Activated CD8-positive, alpha-beta T cell treated with anti-CD3 and anti-CD28 coated beads for 36 hours (primary cell): ENCODE measurements at regions not wholly inside any gene's neighbourhood (a gene's known extent, or its start where the extent isn't known, plus 50 kb on each side); places are given as distances from the start of the nearest gene placed in this dataset.

ENCODE experiments used
- ATAC-seq: fragments of 200-7000 bp; cut with Tn5 transposase; one replicate; pipeline ENCODE4 v1.10.0; 2021; ENCODE audit warnings: mild to moderate bottlenecking, moderate library complexity
- CTCF ChIA-PET: fragments of 350-600 bp; sonication (Branson Sonifier 250); formaldehyde crosslinking; loops from one replicate; lab custom pipeline; 2021; ENCODE audit warnings: antibody characterized with exemption; lab: Charles Lee
- POLR2A ChIA-PET: fragments of 350-600 bp; sonication (Branson Sonifier 250); formaldehyde crosslinking; loops from one replicate; lab custom pipeline; 2021; ENCODE audit warnings: antibody characterized with exemption; lab: Charles Lee
- DNase-seq: peaks from one replicate; pipeline ENCODE4 v3.0.0-alpha.2; 2020
- H3K27ac Mint-ChIP-seq: one replicate; pipeline ENCODE4 v1.8.0; 2021; ENCODE audit warnings: mild to moderate bottlenecking, mixed read lengths
- H3K27me3 Mint-ChIP-seq: one replicate; pipeline ENCODE4 v1.8.0; 2021; ENCODE audit warnings: mixed read lengths
- H3K36me3 Mint-ChIP-seq: one replicate; pipeline ENCODE4 v1.8.0; 2021; ENCODE audit warnings: low read depth, mixed read lengths
- H3K4me1 Mint-ChIP-seq: one replicate; pipeline ENCODE4 v1.8.0; 2021; ENCODE audit warnings: low read depth, mixed read lengths
- H3K4me3 Mint-ChIP-seq: one replicate; pipeline ENCODE4 v1.8.0; 2021; ENCODE audit warnings: mild to moderate bottlenecking, moderate library complexity, mixed read lengths
- H3K9me3 Mint-ChIP-seq: one replicate; pipeline ENCODE4 v1.8.0; 2021; ENCODE audit warnings: mixed read lengths
- intact Hi-C: fragments of 100-400 bp; cut with micrococcal nuclease; formaldehyde crosslinking; loops from one replicate; pipeline ENCODE4 v1.10.0; 2022
- TF ChIP-seq, protein P1 (sequence below): fragments of 200-600 bp; IDR thresholded peaks from one replicate; pipeline ENCODE4 v1.8.0; 2022; ENCODE audit warnings: antibody characterized with exemption, mild to moderate bottlenecking

DNA sequence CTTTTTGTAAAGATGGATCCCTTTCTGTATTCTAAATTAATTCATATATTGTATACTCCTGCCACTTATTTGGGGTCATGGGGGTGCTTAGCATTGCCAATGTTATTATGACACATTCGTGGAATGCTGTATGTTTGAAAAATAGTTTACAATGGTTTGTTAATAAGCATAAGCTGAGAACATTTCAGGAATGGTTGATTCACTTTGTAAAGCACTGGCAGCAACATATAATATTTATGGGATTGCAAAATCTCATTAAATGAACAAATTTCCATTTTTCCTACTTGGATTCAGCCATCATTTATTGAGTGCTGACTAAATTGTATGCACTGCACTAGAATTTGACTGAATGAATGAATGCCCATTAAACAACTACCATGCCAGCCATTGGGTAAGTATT is 215.2 kb upstream of the KLF4 start:
- intact Hi-C loops, result no loop called here
- no peaks in the 10 kb centered on the region for H3K36me3 Mint-ChIP-seq
- ChIA-PET POLR2A (no interaction called here), CTCF (no interaction called here)
- ATAC-seq (no peak), DNase-seq (no peak)
- peaks cover 4% of the 10 kb centered on the region for H3K27me3 Mint-ChIP-seq
- H3K9me3 Mint-ChIP-seq, result no peaks in the 10 kb centered on the region
- no peak overlapping the region for H3K27ac Mint-ChIP-seq
- no peak overlapping the region for H3K4me3 Mint-ChIP-seq
- no peaks in the 10 kb centered on the region for H3K4me1 Mint-ChIP-seq
- TF ChIP-seq, protein P1, sequence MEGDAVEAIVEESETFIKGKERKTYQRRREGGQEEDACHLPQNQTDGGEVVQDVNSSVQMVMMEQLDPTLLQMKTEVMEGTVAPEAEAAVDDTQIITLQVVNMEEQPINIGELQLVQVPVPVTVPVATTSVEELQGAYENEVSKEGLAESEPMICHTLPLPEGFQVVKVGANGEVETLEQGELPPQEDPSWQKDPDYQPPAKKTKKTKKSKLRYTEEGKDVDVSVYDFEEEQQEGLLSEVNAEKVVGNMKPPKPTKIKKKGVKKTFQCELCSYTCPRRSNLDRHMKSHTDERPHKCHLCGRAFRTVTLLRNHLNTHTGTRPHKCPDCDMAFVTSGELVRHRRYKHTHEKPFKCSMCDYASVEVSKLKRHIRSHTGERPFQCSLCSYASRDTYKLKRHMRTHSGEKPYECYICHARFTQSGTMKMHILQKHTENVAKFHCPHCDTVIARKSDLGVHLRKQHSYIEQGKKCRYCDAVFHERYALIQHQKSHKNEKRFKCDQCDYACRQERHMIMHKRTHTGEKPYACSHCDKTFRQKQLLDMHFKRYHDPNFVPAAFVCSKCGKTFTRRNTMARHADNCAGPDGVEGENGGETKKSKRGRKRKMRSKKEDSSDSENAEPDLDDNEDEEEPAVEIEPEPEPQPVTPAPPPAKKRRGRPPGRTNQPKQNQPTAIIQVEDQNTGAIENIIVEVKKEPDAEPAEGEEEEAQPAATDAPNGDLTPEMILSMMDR, result no peak

DNA sequence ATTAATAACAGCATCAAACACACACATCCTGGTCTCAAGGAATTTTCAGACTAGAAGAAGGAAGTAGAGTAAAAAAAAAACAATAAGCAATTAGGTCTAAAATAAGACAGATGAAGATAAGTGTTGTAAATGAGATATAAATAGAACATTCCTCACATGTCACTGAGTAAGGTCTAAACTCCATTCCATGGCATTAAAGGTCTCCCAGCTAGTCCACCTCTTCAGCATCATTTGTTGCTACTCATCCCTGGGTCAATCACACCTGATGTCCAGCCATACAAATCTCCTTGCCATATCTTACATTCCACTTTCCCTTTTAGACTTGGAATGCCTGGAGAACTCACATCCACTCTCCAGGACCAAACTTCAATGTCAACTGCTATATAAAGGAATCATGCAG is 214.1 kb upstream of the KLF4 start:
- Mint-ChIP-seq H3K27ac (no peak overlapping the region), H3K4me3 (no peak overlapping the region), H3K36me3 (no peaks in the 10 kb centered on the region), H3K4me1 (no peaks in the 10 kb centered on the region), H3K9me3 (no peaks in the 10 kb centered on the region), H3K27me3 (peaks cover 4% of the 10 kb centered on the region)
- no peak for DNase-seq
- intact Hi-C loops, result no loop called here
- ChIA-PET CTCF (no interaction called here), POLR2A (no interaction called here)
- TF ChIP-seq, protein P1, result no peak
- ATAC-seq, result no peak

DNA sequence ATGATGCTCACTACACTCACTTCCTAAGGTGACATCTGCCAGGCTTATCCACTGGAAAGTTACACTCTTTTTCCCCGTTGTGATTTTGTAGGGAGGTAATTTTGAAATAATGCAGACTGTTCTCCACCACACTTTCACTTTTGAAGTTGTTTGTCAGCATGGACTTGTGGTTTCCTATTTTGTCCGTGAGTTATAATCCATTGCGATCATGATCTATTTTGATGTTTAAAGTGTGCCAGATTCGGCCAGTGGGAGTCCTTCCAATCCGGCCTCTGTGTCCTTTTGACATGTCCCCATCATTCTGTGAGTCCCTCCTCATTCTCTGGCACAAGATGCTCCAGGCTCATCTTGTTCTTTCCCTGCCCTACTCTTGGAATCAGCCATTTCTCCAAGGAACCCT is 211.3 kb upstream of the KLF4 start:
- TF ChIP-seq, protein P1, result no peak
- DNase-seq (no peak), ATAC-seq (no peak)
- Mint-ChIP-seq H3K27ac (no peak overlapping the region), H3K36me3 (no peaks in the 10 kb centered on the region), H3K4me3 (no peak overlapping the region), H3K27me3 (peaks cover 6% of the 10 kb centered on the region), H3K4me1 (no peaks in the 10 kb centered on the region), H3K9me3 (no peaks in the 10 kb centered on the region)
- ChIA-PET CTCF (no interaction called here), POLR2A (no interaction called here)
- intact Hi-C loops, result no loop called here

DNA sequence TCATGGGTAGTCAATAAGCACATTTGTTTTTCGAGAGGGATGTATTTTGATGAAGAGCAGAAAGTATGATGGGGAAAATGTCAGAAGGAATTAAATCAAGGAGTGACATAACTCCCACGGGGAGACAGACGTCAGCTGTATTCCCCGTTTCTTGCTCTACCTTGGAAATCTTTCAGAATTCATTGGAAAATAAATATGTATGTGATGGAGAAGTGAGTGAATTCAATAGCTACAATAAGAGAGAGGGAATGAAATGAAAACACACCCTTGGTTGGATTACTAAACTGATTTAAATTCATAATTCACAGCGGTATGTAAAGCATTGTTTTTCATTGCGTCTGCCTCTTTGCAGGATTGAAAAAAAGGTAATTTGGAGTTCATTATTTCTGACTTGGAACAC is 209.7 kb upstream of the KLF4 start:
- POLR2A ChIA-PET, result no interaction called here
- CTCF ChIA-PET, result no interaction called here

DNA sequence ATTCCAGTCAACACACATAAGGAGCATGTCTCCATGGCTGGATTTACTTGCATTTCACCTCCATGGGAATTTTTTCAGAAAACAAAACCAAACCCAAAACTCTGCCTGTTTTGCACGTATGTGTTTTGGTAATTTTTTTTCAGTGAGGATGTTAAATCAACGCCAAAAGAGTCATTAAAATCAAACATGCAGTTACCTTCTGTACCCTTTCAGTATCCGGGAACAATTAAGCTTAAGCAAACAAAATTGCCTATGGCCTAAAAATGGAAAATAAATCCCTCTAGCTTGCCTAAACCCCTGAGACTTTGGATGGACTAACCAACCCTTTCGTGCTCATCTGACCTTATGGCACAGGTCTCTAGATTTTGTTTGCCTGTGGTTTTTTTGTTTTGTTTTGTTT is 209.2 kb upstream of the KLF4 start:
- Mint-ChIP-seq H3K4me1 (no peaks in the 10 kb centered on the region), H3K27ac (no peak overlapping the region), H3K27me3 (peaks cover 6% of the 10 kb centered on the region), H3K36me3 (no peaks in the 10 kb centered on the region), H3K4me3 (no peak overlapping the region), H3K9me3 (no peaks in the 10 kb centered on the region)
- TF ChIP-seq, protein P1, result no peak
- no peak for ATAC-seq
- CTCF ChIA-PET, result no interaction called here
- POLR2A ChIA-PET, result interaction anchor here (0.6 kb wide), 1 partner anchor 908 kb away, joined by 3 read pairs; no protein-coding TSS in a partner anchor
- no peak for DNase-seq
- intact Hi-C loops, result no loop called here

More for the DNA sequence above, 209.7 kb upstream of the KLF4 start:
- Mint-ChIP-seq H3K4me1 (no peaks in the 10 kb centered on the region), H3K27ac (no peak overlapping the region), H3K27me3 (peaks cover 6% of the 10 kb centered on the region), H3K9me3 (no peaks in the 10 kb centered on the region), H3K36me3 (no peaks in the 10 kb centered on the region), H3K4me3 (no peak overlapping the region)
- TF ChIP-seq, protein P1, result no peak
- no peak for DNase-seq
- intact Hi-C loops, result no loop called here
- ATAC-seq, result no peak
